ENCODE measurements at regions not wholly inside any gene's neighbourhood (a gene's known extent, or its start where the extent isn't known, plus 50 kb on each side); places are given as distances from the start of the nearest gene placed in this dataset.

DNA sequence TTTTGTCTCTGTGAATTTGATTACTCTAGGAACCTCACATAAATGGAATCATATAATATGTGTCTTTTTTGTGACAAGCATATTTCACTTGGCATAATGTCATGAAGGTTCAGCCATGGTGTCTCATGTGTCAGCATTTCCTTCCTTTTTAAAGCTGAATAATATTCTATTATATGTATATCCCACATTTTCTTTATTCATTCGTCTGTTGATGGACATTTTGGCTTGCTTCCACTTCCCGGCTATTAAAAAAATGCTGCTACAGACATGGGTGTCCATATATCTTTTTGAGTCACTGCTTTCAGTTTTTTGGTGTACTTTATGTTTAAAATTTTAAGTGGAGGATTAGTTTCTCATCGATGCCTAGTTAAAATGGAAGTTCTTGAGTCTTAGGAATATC is 59.8 kb upstream of the C5orf63 start:
- H3K4me3 ChIP-seq (replicated peaks; ENCODE audit: low read depth, low read length) = no peak overlapping the region
- TF ChIP-seq, protein P1, sequence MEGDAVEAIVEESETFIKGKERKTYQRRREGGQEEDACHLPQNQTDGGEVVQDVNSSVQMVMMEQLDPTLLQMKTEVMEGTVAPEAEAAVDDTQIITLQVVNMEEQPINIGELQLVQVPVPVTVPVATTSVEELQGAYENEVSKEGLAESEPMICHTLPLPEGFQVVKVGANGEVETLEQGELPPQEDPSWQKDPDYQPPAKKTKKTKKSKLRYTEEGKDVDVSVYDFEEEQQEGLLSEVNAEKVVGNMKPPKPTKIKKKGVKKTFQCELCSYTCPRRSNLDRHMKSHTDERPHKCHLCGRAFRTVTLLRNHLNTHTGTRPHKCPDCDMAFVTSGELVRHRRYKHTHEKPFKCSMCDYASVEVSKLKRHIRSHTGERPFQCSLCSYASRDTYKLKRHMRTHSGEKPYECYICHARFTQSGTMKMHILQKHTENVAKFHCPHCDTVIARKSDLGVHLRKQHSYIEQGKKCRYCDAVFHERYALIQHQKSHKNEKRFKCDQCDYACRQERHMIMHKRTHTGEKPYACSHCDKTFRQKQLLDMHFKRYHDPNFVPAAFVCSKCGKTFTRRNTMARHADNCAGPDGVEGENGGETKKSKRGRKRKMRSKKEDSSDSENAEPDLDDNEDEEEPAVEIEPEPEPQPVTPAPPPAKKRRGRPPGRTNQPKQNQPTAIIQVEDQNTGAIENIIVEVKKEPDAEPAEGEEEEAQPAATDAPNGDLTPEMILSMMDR (IDR thresholded peaks at IDR 0.05; ENCODE audit: low read length, missing control alignments) = no peak
- peak; percentile 5 for DNase-seq (ENCODE audit: low read depth)

DNA sequence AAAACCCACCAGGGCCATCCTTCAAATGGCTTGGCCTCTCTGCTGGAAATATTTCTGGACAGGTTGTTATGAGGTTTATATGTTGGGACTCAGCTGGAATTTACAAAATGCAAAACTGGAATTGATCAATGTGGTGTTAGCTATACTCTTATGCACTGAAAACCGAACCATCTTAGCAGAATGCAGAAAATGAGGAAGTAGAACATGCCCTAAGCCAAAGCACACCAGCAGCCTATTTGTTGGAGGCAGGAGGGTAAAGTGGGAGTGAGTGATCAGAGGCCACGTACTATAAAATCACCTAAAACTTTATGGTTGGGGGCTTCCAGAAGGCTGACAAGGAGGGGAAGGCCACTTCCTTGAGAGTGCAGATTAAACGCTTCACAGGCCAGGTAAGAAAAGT is 63.6 kb upstream of the C5orf63 start:
- TF ChIP-seq, protein P1 (IDR thresholded peaks at IDR 0.05; ENCODE audit: low read length, missing control alignments) = no peak
- H3K4me3 ChIP-seq (replicated peaks; ENCODE audit: low read depth, low read length) = no peak overlapping the region
- DNase-seq (ENCODE audit: low read depth) = no peak

- no peak overlapping the region for H3K4me3 ChIP-seq (replicated peaks; ENCODE audit: low read depth, low read length)
- TF ChIP-seq, protein P1 (IDR thresholded peaks at IDR 0.05; ENCODE audit: low read length, missing control alignments) = no peak
- no peak for DNase-seq (ENCODE audit: low read depth)
Observed at GRCh38 chr5:127143722-127144121, 70.4 kb upstream of the C5orf63 start.

DNA sequence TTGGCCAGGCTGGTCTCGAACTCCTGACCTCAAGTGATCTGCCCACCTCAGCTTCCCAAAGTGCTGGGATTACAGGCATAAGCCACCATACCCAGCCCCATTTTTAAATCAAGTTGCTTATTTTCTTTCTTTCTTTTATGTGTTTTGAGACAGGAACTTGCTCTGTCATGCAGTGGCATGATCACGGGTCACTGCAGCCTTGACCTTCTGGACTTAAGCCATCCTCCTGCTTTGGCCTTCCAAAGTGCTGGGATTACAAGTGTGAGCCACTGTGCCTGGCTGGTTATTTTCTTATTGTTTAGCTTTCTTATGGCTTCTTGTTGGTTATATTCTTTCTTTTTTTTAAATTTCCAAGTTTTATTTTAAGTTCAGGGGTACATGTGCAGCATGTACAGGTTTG is 79.7 kb upstream of the C5orf63 start:
- TF ChIP-seq, protein P1 (IDR thresholded peaks at IDR 0.05; ENCODE audit: low read length, missing control alignments) = no peak
- H3K4me3 ChIP-seq (replicated peaks; ENCODE audit: low read depth, low read length) = no peak overlapping the region
- no peak for DNase-seq (ENCODE audit: low read depth)

DNA sequence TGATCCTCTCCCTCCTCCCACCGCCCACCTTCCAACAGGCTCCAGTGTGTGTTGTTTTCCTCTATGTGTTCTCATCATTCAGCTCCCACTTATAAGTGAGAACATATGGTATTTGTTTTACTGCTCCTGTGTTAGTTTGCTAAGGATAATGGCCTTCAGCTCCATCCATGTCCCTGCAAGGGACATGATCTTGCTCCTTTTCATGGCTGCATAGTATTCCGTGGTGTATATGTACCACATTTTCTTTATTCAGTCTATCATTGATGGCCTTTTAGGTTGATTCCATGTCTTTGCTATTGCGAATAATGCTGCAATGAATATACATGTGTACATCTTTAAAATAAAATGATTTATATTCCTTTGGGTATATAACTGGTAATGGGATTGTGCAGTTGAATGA is 80.2 kb upstream of the C5orf63 start:
- TF ChIP-seq, protein P1 (IDR thresholded peaks at IDR 0.05; ENCODE audit: low read length, missing control alignments) = no peak

DNA sequence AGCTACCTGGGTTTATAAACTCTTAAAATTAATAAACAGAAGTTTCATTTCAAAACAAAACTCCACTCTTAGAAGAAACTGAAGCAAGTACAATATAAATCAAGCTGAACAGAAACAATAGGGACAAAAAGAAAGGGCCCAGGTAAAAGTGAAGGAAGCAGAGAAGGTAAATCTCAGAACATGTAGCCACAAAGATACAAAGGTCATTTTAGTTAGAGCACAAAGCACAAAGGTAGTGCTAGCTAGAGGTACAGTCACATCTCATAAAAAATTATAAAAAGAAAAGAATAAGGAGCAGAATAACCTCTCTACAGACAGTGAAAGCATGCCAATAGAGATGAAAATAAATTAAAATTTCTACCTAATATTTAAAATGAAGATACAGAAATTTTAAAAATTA is 90.4 kb upstream of the C5orf63 start:
- no peak overlapping the region for H3K4me3 ChIP-seq (replicated peaks; ENCODE audit: low read depth, low read length)
- TF ChIP-seq, protein P1 (IDR thresholded peaks at IDR 0.05; ENCODE audit: low read length, missing control alignments) = no peak
- no peak for DNase-seq (ENCODE audit: low read depth)

More for the DNA sequence above, 80.2 kb upstream of the C5orf63 start:
- no peak overlapping the region for H3K4me3 ChIP-seq (replicated peaks; ENCODE audit: low read depth, low read length)
- DNase-seq (ENCODE audit: low read depth) = no peak

DNA sequence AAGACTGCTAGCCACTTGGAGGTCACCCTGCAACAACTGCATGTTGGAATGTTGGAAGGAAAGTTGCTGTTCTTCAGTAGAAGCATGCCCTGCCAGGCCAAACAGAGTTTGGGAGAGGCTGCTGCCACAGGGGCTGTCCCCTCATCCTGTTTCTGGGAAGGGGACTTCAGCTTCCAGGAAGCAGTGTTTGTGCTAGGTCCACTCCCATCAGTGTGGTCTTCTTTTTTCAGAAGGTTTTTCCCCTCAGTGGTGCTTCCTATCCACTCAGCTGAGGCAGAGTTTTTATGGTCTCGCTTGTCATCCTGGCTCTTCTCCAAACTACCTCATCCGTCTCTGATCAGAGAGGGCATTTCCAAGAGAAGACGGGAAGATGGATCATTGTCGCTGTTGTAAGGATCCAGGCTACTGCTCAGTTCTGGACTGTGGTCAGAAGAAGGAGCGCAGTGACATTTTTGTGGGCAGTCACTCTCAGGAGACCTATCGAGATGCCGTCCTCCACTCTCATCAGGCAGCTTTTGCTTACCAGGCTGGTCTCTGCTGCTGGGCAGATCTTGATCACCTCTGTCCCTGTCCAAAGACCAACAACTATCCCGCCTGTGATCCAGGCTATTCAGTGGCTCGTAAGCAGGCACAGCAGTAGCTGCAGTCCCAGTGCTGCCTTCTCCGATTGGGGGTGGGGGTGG is 97.8 kb upstream of the C5orf63 start:
- no peak overlapping the region for H3K4me3 ChIP-seq (replicated peaks; ENCODE audit: low read depth, low read length)
- DNase-seq (ENCODE audit: low read depth) = no peak
- TF ChIP-seq, protein P1 (IDR thresholded peaks at IDR 0.05; ENCODE audit: low read length, missing control alignments) = no peak
